ENCODE measurements at regions not wholly inside any gene's neighbourhood (a gene's known extent, or its start where the extent isn't known, plus 50 kb on each side); places are given as distances from the start of the nearest gene placed in this dataset.

GRCh38 chr13:68023838-68024581 is 793.9 kb upstream of the PCDH9 start:
- no peak for TF ChIP-seq PAX5 (IDR thresholded peaks at IDR 0.05; ENCODE audit: insufficient read depth, low read length, severe bottlenecking)
- DNase-seq (ENCODE audit: insufficient read length, low spot score) (no peak), FAIRE-seq (no peak)

GRCh38 chr13:68019901-68020300 is 789.8 kb upstream of the PCDH9 start:
- no peak for DNase-seq (ENCODE audit: insufficient read length, low spot score)
- TF ChIP-seq SPI1 (IDR thresholded peaks at IDR 0.05; ENCODE audit: low read depth, low read length) = no peak
- no peak for TF ChIP-seq POLR2AphosphoS5 (IDR thresholded peaks at IDR 0.05; ENCODE audit: low read depth, low read length)
- no peak for TF ChIP-seq TAF1 (IDR thresholded peaks at IDR 0.05; ENCODE audit: low read depth, low read length)
- TF ChIP-seq POU2F2 (IDR thresholded peaks at IDR 0.05; ENCODE audit: low read depth, low read length) = no peak
- no peak for TF ChIP-seq POLR2A (IDR thresholded peaks at IDR 0.05; ENCODE audit: low read depth, low read length)
- no peak for TF ChIP-seq PAX5 (IDR thresholded peaks at IDR 0.05; ENCODE audit: insufficient read depth, low read length, severe bottlenecking)
- FAIRE-seq = no peak

GRCh38 chr13:68009546-68009945 is 779.4 kb upstream of the PCDH9 start:
- FAIRE-seq = no peak

GRCh38 chr13:68007576-68007975 is 777.4 kb upstream of the PCDH9 start:
- FAIRE-seq = no peak
- TF ChIP-seq POU2F2 (IDR thresholded peaks at IDR 0.05; ENCODE audit: low read depth, low read length) (no peak), TAF1 (IDR thresholded peaks at IDR 0.05; ENCODE audit: low read depth, low read length) (no peak), POLR2AphosphoS5 (IDR thresholded peaks at IDR 0.05; ENCODE audit: low read depth, low read length) (no peak), PAX5 (IDR thresholded peaks at IDR 0.05; ENCODE audit: insufficient read depth, low read length, severe bottlenecking) (no peak), SPI1 (IDR thresholded peaks at IDR 0.05; ENCODE audit: low read depth, low read length) (no peak), POLR2A (IDR thresholded peaks at IDR 0.05; ENCODE audit: low read depth, low read length) (no peak)
- no peak for DNase-seq (ENCODE audit: insufficient read length, low spot score)

More at GRCh38 chr13:68009546-68009945, 779.4 kb upstream of the PCDH9 start:
- TF ChIP-seq POU2F2 (IDR thresholded peaks at IDR 0.05; ENCODE audit: low read depth, low read length) (no peak), POLR2AphosphoS5 (IDR thresholded peaks at IDR 0.05; ENCODE audit: low read depth, low read length) (no peak), TAF1 (IDR thresholded peaks at IDR 0.05; ENCODE audit: low read depth, low read length) (no peak), SPI1 (IDR thresholded peaks at IDR 0.05; ENCODE audit: low read depth, low read length) (no peak), PAX5 (IDR thresholded peaks at IDR 0.05; ENCODE audit: insufficient read depth, low read length, severe bottlenecking) (no peak), POLR2A (IDR thresholded peaks at IDR 0.05; ENCODE audit: low read depth, low read length) (no peak)
- no peak for DNase-seq (ENCODE audit: insufficient read length, low spot score)

GRCh38 chr13:67996101-67996500 is 766.0 kb upstream of the PCDH9 start:
- TF ChIP-seq TAF1 (IDR thresholded peaks at IDR 0.05; ENCODE audit: low read depth, low read length) = no peak
- no peak for TF ChIP-seq POU2F2 (IDR thresholded peaks at IDR 0.05; ENCODE audit: low read depth, low read length)
- TF ChIP-seq POLR2A (IDR thresholded peaks at IDR 0.05; ENCODE audit: low read depth, low read length) = no peak
- no peak for TF ChIP-seq PAX5 (IDR thresholded peaks at IDR 0.05; ENCODE audit: insufficient read depth, low read length, severe bottlenecking)
- TF ChIP-seq SPI1 (IDR thresholded peaks at IDR 0.05; ENCODE audit: low read depth, low read length) = no peak
- no peak for TF ChIP-seq POLR2AphosphoS5 (IDR thresholded peaks at IDR 0.05; ENCODE audit: low read depth, low read length)
- FAIRE-seq (no peak), DNase-seq (ENCODE audit: insufficient read length, low spot score) (no peak)

- TF ChIP-seq POU2F2 (IDR thresholded peaks at IDR 0.05; ENCODE audit: low read depth, low read length) (no peak), TAF1 (IDR thresholded peaks at IDR 0.05; ENCODE audit: low read depth, low read length) (no peak), SPI1 (IDR thresholded peaks at IDR 0.05; ENCODE audit: low read depth, low read length) (no peak)
Measured at GRCh38 chr13:67990868-67991267, 760.7 kb upstream of the PCDH9 start.

GRCh38 chr13:67986234-67986633 is 756.1 kb upstream of the PCDH9 start:
- no peak for DNase-seq (ENCODE audit: insufficient read length, low spot score)
- no peak for FAIRE-seq
- TF ChIP-seq PAX5 (IDR thresholded peaks at IDR 0.05; ENCODE audit: insufficient read depth, low read length, severe bottlenecking) (no peak), SPI1 (IDR thresholded peaks at IDR 0.05; ENCODE audit: low read depth, low read length) (no peak), TAF1 (IDR thresholded peaks at IDR 0.05; ENCODE audit: low read depth, low read length) (no peak), POU2F2 (IDR thresholded peaks at IDR 0.05; ENCODE audit: low read depth, low read length) (no peak), POLR2AphosphoS5 (IDR thresholded peaks at IDR 0.05; ENCODE audit: low read depth, low read length) (no peak), POLR2A (IDR thresholded peaks at IDR 0.05; ENCODE audit: low read depth, low read length) (no peak)

More at GRCh38 chr13:67990868-67991267, 760.7 kb upstream of the PCDH9 start:
- DNase-seq (ENCODE audit: insufficient read length, low spot score) (no peak), FAIRE-seq (no peak)

- TF ChIP-seq POU2F2 (IDR thresholded peaks at IDR 0.05; ENCODE audit: low read depth, low read length) = no peak
- TF ChIP-seq POLR2AphosphoS5 (IDR thresholded peaks at IDR 0.05; ENCODE audit: low read depth, low read length) = no peak
- TF ChIP-seq POLR2A (IDR thresholded peaks at IDR 0.05; ENCODE audit: low read depth, low read length) = no peak
- no peak for TF ChIP-seq TAF1 (IDR thresholded peaks at IDR 0.05; ENCODE audit: low read depth, low read length)
- TF ChIP-seq SPI1 (IDR thresholded peaks at IDR 0.05; ENCODE audit: low read depth, low read length) = no peak
- TF ChIP-seq PAX5 (IDR thresholded peaks at IDR 0.05; ENCODE audit: insufficient read depth, low read length, severe bottlenecking) = no peak
- DNase-seq (ENCODE audit: insufficient read length, low spot score) (no peak), FAIRE-seq (no peak)
Measured at GRCh38 chr13:67977066-67977465, 746.9 kb upstream of the PCDH9 start.

GRCh38 chr13:67971291-67971690 is 741.2 kb upstream of the PCDH9 start:
- DNase-seq (ENCODE audit: insufficient read length, low spot score) (no peak), FAIRE-seq (no peak)
- TF ChIP-seq TAF1 (IDR thresholded peaks at IDR 0.05; ENCODE audit: low read depth, low read length) = no peak
- no peak for TF ChIP-seq SPI1 (IDR thresholded peaks at IDR 0.05; ENCODE audit: low read depth, low read length)
- no peak for TF ChIP-seq POLR2AphosphoS5 (IDR thresholded peaks at IDR 0.05; ENCODE audit: low read depth, low read length)
- TF ChIP-seq POLR2A (IDR thresholded peaks at IDR 0.05; ENCODE audit: low read depth, low read length) = no peak
- TF ChIP-seq PAX5 (IDR thresholded peaks at IDR 0.05; ENCODE audit: insufficient read depth, low read length, severe bottlenecking) = no peak
- TF ChIP-seq POU2F2 (IDR thresholded peaks at IDR 0.05; ENCODE audit: low read depth, low read length) = no peak

GRCh38 chr13:67967031-67967430 is 736.9 kb upstream of the PCDH9 start:
- TF ChIP-seq SPI1 (IDR thresholded peaks at IDR 0.05; ENCODE audit: low read depth, low read length) = no peak
- TF ChIP-seq TAF1 (IDR thresholded peaks at IDR 0.05; ENCODE audit: low read depth, low read length) = no peak
- no peak for TF ChIP-seq POU2F2 (IDR thresholded peaks at IDR 0.05; ENCODE audit: low read depth, low read length)
- no peak for TF ChIP-seq POLR2A (IDR thresholded peaks at IDR 0.05; ENCODE audit: low read depth, low read length)
- no peak for TF ChIP-seq POLR2AphosphoS5 (IDR thresholded peaks at IDR 0.05; ENCODE audit: low read depth, low read length)
- no peak for TF ChIP-seq PAX5 (IDR thresholded peaks at IDR 0.05; ENCODE audit: insufficient read depth, low read length, severe bottlenecking)
- DNase-seq (ENCODE audit: insufficient read length, low spot score) (no peak), FAIRE-seq (no peak)
